HEK293 (cell line): ENCODE measurements at regions not wholly inside any gene's neighbourhood (a gene's known extent, or its start where the extent isn't known, plus 50 kb on each side); places are given as distances from the start of the nearest gene placed in this dataset.

Source experiments
- CTCF ChIA-PET: fragments of 350-600 bp; formaldehyde crosslinking; extraction: SDS; loops from one replicate; lab custom pipeline; 2021; ENCODE audit warnings: antibody characterized with exemption; lab: Yijun Ruan, JAX
- POLR2A ChIA-PET: fragments of 300-600 bp; formaldehyde crosslinking; extraction: SDS; loops from one replicate; lab custom pipeline; 2020; ENCODE audit warnings: antibody characterized with exemption, inconsistent platforms; lab: Yijun Ruan, JAX
- H3K27ac ChIP-seq: fragments of 200-500 bp; sonication (Bioruptor generic); 2 replicates; pipeline ENCODE4 v1.5.1; 2014; ENCODE audit warnings: low read depth, low read length, control low read depth, inconsistent platforms; ENCODE audit errors: extremely low read depth
- H3K36me3 ChIP-seq, 2 experiments: fragments of 200-500 bp in 1 of 2; sonication (Bioruptor generic) in 1 of 2; 1 replicate in 1 of 2; 2 replicates in 1 of 2; pipeline ENCODE4 v1.5.1; 2014 to 2017; ENCODE audit warnings: inconsistent platforms in 2 of 2, low read length in 2 of 2; ENCODE audit not compliant: control insufficient read depth in 2 of 2, insufficient read depth in 1 of 2
- H3K4me1 ChIP-seq: fragments of 200-500 bp; sonication (Bioruptor generic); 2 replicates; pipeline ENCODE4 v1.5.1; 2014; ENCODE audit warnings: mild to moderate bottlenecking, low read length, inconsistent platforms; ENCODE audit not compliant: control insufficient read depth, insufficient read depth
- H3K4me3 ChIP-seq: 2 replicates; pipeline ENCODE4 v1.5.1; 2011; ENCODE audit warnings: low read depth, mild to moderate bottlenecking, control low read depth, low read length, moderate library complexity
- H3K9me3 ChIP-seq: fragments of 200-500 bp; sonication (Bioruptor generic); 2 replicates; pipeline ENCODE4 v1.5.1; 2014; ENCODE audit warnings: low read depth, low read length, inconsistent platforms; ENCODE audit not compliant: control insufficient read depth, insufficient read depth
- HOXC10 ChIP-seq: sonication (generic); formaldehyde crosslinking; IDR thresholded peaks from 2 replicates; pipeline ENCODE4 v1.8.1; 2023; ENCODE audit warnings: mild to moderate bottlenecking, missing genetic modification reagents
- KLF10 ChIP-seq: fragments of 450-650 bp; IDR thresholded peaks from 2 replicates; pipeline ENCODE4 v1.5.1; 2018; ENCODE audit warnings: missing biosample characterization, mild to moderate bottlenecking, missing genetic modification characterization
- MZF1 ChIP-seq: fragments of 450-650 bp; formaldehyde crosslinking; IDR thresholded peaks from 2 replicates; pipeline ENCODE4 v1.5.1; 2017; ENCODE audit warnings: missing biosample characterization, missing genetic modification characterization, borderline replicate concordance
- PRDM4 ChIP-seq: fragments of 450-650 bp; formaldehyde crosslinking; IDR thresholded peaks from 2 replicates; pipeline ENCODE4 v1.5.1; 2017; ENCODE audit warnings: missing biosample characterization, missing genetic modification characterization
- ZBTB11 ChIP-seq: fragments of 450-650 bp; formaldehyde crosslinking; conservative IDR thresholded peaks from 2 replicates; pipeline ENCODE4 v1.5.1; 2016; ENCODE audit warnings: low read depth, missing biosample characterization, missing genetic modification characterization
- ZBTB7A ChIP-seq: fragments of 450-650 bp; formaldehyde crosslinking; IDR thresholded peaks from 2 replicates; pipeline ENCODE4 v1.5.1; 2016; ENCODE audit warnings: low read depth, missing biosample characterization, missing genetic modification characterization
- ZFP3 ChIP-seq: fragments of 450-650 bp; formaldehyde crosslinking; IDR thresholded peaks from 2 replicates; pipeline ENCODE4 v1.5.1; 2016; ENCODE audit warnings: low read depth, missing biosample characterization, missing genetic modification characterization
- ZNF132 ChIP-seq: fragments of 450-650 bp; formaldehyde crosslinking; IDR thresholded peaks from 2 replicates; pipeline ENCODE4 v1.5.1; 2017; ENCODE audit warnings: missing biosample characterization, missing genetic modification characterization, borderline replicate concordance
- ZNF140 ChIP-seq: fragments of 450-650 bp; formaldehyde crosslinking; IDR thresholded peaks from 2 replicates; pipeline ENCODE4 v1.5.1; 2016; ENCODE audit warnings: missing biosample characterization, missing genetic modification characterization
- ZNF146 ChIP-seq: fragments of 450-650 bp; formaldehyde crosslinking; IDR thresholded peaks from 2 replicates; pipeline ENCODE4 v1.5.1; 2016; ENCODE audit warnings: missing biosample characterization, missing genetic modification characterization
- ZNF324 ChIP-seq: fragments of 450-650 bp; formaldehyde crosslinking; IDR thresholded peaks from 2 replicates; pipeline ENCODE4 v1.5.1; 2016; ENCODE audit warnings: missing biosample characterization, missing genetic modification characterization
- ZNF488 ChIP-seq: fragments of 450-650 bp; formaldehyde crosslinking; IDR thresholded peaks from 2 replicates; pipeline ENCODE4 v1.5.1; 2016; ENCODE audit warnings: missing biosample characterization, missing genetic modification characterization
- ZNF558 ChIP-seq: fragments of 450-650 bp; formaldehyde crosslinking; IDR thresholded peaks from 2 replicates; pipeline ENCODE4 v1.5.1; 2016; ENCODE audit warnings: missing biosample characterization, missing genetic modification characterization
- ZNF629 ChIP-seq: fragments of 450-650 bp; formaldehyde crosslinking; IDR thresholded peaks from 2 replicates; pipeline ENCODE4 v1.5.1; 2017; ENCODE audit warnings: missing biosample characterization, missing genetic modification characterization
- ZNF658 ChIP-seq: fragments of 450-650 bp; formaldehyde crosslinking; IDR thresholded peaks from 2 replicates; pipeline ENCODE4; 2016; ENCODE audit warnings: missing biosample characterization, missing genetic modification characterization
- ZNF701 ChIP-seq: fragments of 450-650 bp; formaldehyde crosslinking; IDR thresholded peaks from 2 replicates; pipeline ENCODE4 v1.5.1; 2016; ENCODE audit warnings: missing biosample characterization, missing genetic modification characterization
- ZNF768 ChIP-seq: fragments of 450-650 bp; formaldehyde crosslinking; IDR thresholded peaks from 2 replicates; pipeline ENCODE4 v1.5.1; 2018; ENCODE audit warnings: missing biosample characterization, mild to moderate bottlenecking, missing genetic modification characterization
- TF ChIP-seq, protein P1 (sequence below): fragments of 450-650 bp; formaldehyde crosslinking; IDR thresholded peaks from 2 replicates; pipeline ENCODE4 v1.5.1; 2016; ENCODE audit warnings: missing biosample characterization, missing genetic modification characterization, low read depth
- TF ChIP-seq, protein P2 (sequence below): fragments of 450-650 bp; formaldehyde crosslinking; IDR thresholded peaks from 2 replicates; pipeline ENCODE4 v1.5.1; 2016; ENCODE audit warnings: missing biosample characterization, missing genetic modification characterization
- TF ChIP-seq, protein P3 (sequence below): fragments of 450-650 bp; formaldehyde crosslinking; IDR thresholded peaks from 2 replicates; pipeline ENCODE4 v1.5.1; 2017; ENCODE audit warnings: missing biosample characterization, missing genetic modification characterization
- TF ChIP-seq, protein P4 (sequence below): fragments of 450-650 bp; formaldehyde crosslinking; IDR thresholded peaks from 2 replicates; pipeline ENCODE4 v1.5.1; 2016; ENCODE audit warnings: missing biosample characterization, missing genetic modification characterization

DNA sequence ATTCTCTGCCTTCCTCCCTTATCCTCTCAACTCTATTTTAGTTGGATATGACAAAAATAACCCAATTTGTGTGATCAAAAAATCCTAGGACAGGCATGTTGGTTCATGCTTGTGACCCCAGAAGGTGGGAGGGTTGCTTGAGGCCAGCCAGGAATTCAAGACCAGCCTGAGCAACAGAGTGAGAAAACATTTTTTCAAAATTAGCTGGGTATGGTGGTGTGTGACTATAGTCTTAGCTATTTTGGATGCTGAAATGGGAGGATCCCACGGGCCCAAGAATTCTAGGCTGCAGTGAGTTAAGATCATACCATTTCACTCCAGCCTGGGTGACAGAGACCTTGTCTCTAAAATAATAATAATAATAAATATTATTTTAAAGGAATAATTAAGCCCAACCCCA lies 1383.1 kb upstream of the ADGRL2 start:
- no peaks in the 10 kb centered on the region for H3K9me3 ChIP-seq
- H3K36me3 ChIP-seq, result no peaks in the 10 kb centered on the region
- H3K27ac ChIP-seq, result no peak overlapping the region
- POLR2A ChIA-PET, result no interaction called here
- no peak for TF ChIP-seq ZNF140 (tag by site-specific recombination)
- TF ChIP-seq ZNF488 (tag by site-specific recombination), result no peak
- no peak for TF ChIP-seq PRDM4 (tag by site-specific recombination)
- TF ChIP-seq ZNF629, result no peak
- TF ChIP-seq, protein P1, sequence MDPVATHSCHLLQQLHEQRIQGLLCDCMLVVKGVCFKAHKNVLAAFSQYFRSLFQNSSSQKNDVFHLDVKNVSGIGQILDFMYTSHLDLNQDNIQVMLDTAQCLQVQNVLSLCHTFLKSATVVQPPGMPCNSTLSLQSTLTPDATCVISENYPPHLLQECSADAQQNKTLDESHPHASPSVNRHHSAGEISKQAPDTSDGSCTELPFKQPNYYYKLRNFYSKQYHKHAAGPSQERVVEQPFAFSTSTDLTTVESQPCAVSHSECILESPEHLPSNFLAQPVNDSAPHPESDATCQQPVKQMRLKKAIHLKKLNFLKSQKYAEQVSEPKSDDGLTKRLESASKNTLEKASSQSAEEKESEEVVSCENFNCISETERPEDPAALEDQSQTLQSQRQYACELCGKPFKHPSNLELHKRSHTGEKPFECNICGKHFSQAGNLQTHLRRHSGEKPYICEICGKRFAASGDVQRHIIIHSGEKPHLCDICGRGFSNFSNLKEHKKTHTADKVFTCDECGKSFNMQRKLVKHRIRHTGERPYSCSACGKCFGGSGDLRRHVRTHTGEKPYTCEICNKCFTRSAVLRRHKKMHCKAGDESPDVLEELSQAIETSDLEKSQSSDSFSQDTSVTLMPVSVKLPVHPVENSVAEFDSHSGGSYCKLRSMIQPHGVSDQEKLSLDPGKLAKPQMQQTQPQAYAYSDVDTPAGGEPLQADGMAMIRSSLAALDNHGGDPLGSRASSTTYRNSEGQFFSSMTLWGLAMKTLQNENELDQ (tag by site-specific recombination), result no peak
- no peak for TF ChIP-seq ZNF658 (tag by site-specific recombination)
- no peak for TF ChIP-seq ZNF558
- no peak for TF ChIP-seq HOXC10 (CRISPR knock-in tag)
- no peaks in the 10 kb centered on the region for H3K4me1 ChIP-seq
- CTCF ChIA-PET, result interaction anchor here (0.6 kb wide), 1 partner anchor 633 kb away, joined by 4 read pairs; no protein-coding TSS in a partner anchor
- no peak overlapping the region for H3K4me3 ChIP-seq

- H3K27ac ChIP-seq, result no peak overlapping the region
- H3K9me3 ChIP-seq, result no peaks in the 10 kb centered on the region
- H3K36me3 ChIP-seq, result no peaks in the 10 kb centered on the region
- POLR2A ChIA-PET, result no interaction called here
- CTCF ChIA-PET, result no interaction called here
- no peaks in the 10 kb centered on the region for H3K4me1 ChIP-seq
- H3K4me3 ChIP-seq, result no peak overlapping the region
- TF ChIP-seq ZBTB7A (tag by site-specific recombination), result no peak
- TF ChIP-seq KLF10 (tag by site-specific recombination), result no peak
- TF ChIP-seq ZNF132, result no peak
- TF ChIP-seq, protein P2, sequence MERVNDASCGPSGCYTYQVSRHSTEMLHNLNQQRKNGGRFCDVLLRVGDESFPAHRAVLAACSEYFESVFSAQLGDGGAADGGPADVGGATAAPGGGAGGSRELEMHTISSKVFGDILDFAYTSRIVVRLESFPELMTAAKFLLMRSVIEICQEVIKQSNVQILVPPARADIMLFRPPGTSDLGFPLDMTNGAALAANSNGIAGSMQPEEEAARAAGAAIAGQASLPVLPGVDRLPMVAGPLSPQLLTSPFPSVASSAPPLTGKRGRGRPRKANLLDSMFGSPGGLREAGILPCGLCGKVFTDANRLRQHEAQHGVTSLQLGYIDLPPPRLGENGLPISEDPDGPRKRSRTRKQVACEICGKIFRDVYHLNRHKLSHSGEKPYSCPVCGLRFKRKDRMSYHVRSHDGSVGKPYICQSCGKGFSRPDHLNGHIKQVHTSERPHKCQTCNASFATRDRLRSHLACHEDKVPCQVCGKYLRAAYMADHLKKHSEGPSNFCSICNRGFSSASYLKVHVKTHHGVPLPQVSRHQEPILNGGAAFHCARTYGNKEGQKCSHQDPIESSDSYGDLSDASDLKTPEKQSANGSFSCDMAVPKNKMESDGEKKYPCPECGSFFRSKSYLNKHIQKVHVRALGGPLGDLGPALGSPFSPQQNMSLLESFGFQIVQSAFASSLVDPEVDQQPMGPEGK (tag by site-specific recombination), result no peak
- TF ChIP-seq, protein P3, sequence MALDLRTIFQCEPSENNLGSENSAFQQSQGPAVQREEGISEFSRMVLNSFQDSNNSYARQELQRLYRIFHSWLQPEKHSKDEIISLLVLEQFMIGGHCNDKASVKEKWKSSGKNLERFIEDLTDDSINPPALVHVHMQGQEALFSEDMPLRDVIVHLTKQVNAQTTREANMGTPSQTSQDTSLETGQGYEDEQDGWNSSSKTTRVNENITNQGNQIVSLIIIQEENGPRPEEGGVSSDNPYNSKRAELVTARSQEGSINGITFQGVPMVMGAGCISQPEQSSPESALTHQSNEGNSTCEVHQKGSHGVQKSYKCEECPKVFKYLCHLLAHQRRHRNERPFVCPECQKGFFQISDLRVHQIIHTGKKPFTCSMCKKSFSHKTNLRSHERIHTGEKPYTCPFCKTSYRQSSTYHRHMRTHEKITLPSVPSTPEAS, result no peak
- no peak for TF ChIP-seq ZNF324
- no peak for TF ChIP-seq ZNF658 (tag by site-specific recombination)
- TF ChIP-seq ZNF701 (tag by site-specific recombination), result no peak
- TF ChIP-seq ZNF768, result no peak
- no peak for TF ChIP-seq ZNF140 (tag by site-specific recombination)
- no peak for TF ChIP-seq MZF1 (tag by site-specific recombination)
- TF ChIP-seq, protein P4, sequence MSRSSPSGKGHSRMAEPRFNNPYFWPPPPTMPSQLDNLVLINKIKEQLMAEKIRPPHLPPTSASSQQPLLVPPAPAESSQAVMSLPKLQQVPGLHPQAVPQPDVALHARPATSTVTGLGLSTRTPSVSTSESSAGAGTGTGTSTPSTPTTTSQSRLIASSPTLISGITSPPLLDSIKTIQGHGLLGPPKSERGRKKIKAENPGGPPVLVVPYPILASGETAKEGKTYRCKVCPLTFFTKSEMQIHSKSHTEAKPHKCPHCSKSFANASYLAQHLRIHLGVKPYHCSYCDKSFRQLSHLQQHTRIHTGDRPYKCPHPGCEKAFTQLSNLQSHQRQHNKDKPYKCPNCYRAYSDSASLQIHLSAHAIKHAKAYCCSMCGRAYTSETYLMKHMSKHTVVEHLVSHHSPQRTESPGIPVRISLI, result no peak
- TF ChIP-seq ZFP3 (tag by site-specific recombination), result no peak
- no peak for TF ChIP-seq ZNF146
- TF ChIP-seq ZBTB11 (tag by site-specific recombination), result no peak
Measured at GRCh38 chr1:80413969-80414368, 1386.8 kb upstream of the ADGRL2 start.
